ENCODE measurements at regions not wholly inside any gene's neighbourhood (a gene's known extent, or its start where the extent isn't known, plus 50 kb on each side); places are given as distances from the start of the nearest gene placed in this dataset.
"Not testable (repeated sequence)": the region's sequence is repeated elsewhere in the genome, so short reads cannot be mapped to it uniquely, and the experiment has no call there.

GRCh38 chr1:91120936-91121335, 99.1 kb upstream of the ZNF644 start:
- CTCF ChIA-PET: no interaction called here
- POLR2A ChIA-PET: no interaction called here

GRCh38 chr1:91120421-91120820, 98.6 kb upstream of the ZNF644 start:
- CTCF ChIA-PET: no interaction called here
- POLR2A ChIA-PET: no interaction called here

GRCh38 chr1:91104712-91105111, 82.9 kb upstream of the ZNF644 start:
- CTCF ChIA-PET: no interaction called here
- POLR2A ChIA-PET: no interaction called here

- CTCF ChIA-PET: no interaction called here
- POLR2A ChIA-PET: no interaction called here
These were observed 79.5 kb upstream of the ZNF644 start for GRCh38 chr1:91101328-91101727.

DNA sequence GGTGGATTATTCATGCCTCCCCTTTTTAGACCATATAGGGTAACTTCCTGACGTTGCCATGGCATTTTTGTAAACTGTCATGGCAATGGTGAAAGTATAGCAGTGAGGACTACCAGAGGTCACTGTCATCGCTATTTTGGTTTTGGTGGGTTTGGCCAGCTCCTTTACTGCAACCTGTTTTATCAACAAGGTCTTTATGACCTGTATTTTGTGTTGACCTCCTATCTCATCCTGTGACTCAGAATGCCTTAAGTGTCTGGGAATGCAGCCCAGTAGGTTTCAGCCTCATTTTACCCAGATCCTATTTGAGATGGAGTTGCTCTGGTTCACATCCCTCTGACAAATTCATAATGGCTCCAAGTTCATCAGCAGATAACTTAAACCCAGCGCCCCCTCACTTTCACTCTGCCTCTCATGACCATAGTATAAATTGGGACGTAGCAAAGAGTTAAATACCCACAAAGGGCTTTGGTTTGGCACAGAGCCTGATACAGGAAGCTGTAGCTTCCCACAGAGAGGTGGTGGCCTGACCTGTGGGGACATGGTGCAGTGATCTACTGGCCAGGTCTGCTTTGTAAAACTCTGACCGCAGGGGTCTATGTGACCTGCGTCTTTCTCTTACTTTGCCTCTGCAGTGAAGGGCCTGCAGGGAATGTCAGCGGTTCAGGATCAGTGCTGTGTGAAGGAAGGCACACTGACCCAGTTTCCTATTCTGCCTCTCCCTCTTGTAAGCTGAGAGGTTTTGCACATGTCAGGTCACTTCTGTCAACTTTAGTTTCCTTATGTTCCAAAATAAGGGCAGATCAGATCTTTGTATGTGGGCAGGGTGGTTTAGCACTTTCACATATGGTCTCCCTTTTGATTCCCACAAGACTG, 78.1 kb upstream of the ZNF644 start:
- CTCF ChIA-PET: no interaction called here
- POLR2A ChIA-PET: no interaction called here

GRCh38 chr1:91098299-91098906, 76.6 kb upstream of the ZNF644 start:
- CTCF ChIA-PET: no interaction called here
- POLR2A ChIA-PET: no interaction called here

GRCh38 chr1:91095321-91095720, 73.5 kb upstream of the ZNF644 start:
- CTCF ChIA-PET, POLR2A ChIA-PET: not testable (repeated sequence)

- ChIA-PET POLR2A (no interaction called here), CTCF (no interaction called here)
These were observed 70.7 kb upstream of the ZNF644 start for GRCh38 chr1:91092503-91092902.

GRCh38 chr1:91091812-91092211, 70.0 kb upstream of the ZNF644 start:
- CTCF ChIA-PET: no interaction called here
- POLR2A ChIA-PET: no interaction called here

DNA sequence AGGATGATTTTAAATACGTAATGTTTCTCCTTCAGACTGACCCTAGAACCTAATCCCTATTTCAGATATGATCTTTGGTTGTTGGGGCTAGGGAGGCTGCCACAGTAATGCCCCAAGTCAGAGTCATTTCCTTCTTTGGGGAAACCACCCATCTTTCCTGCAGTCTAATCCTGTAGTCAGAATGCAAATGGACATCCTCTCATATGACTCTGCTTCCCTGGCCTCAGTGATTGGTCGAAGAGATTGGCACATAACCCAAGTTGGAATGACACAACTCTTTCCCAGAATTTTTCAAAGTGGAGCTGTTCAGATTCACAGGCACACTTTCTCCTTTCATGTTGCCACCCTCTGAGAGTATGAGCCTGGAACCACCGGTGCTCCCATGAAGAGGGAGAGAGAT, 58.8 kb upstream of the ZNF644 start:
- CTCF ChIA-PET: interaction anchor here (0.6 kb wide), 1 partner anchor 425 kb away, joined by 3 read pairs; no protein-coding TSS in a partner anchor
- POLR2A ChIA-PET: no interaction called here

DNA sequence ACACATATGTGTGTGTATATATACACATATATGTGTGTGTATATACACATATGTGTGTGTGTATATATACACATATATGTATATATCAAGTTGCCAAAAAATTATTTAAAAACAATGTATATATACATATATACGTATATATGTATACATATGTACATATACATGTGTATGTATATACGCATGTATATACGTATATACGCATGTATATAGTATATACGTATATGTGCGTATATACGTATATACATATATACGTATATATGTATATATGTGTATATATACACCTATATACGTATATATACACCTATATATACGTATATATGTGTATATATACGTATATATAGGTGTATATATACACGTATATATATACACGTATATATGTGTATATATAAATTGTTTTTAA, 57.0 kb upstream of the ZNF644 start:
- POLR2A ChIA-PET: no interaction called here

GRCh38 chr1:91076834-91077233, 55.0 kb upstream of the ZNF644 start:
- POLR2A ChIA-PET: no interaction called here

More for the DNA sequence above, 57.0 kb upstream of the ZNF644 start:
- CTCF ChIA-PET: no interaction called here

GRCh38 chr1:91075233-91076135, 53.6 kb upstream of the ZNF644 start:
- CTCF ChIA-PET: no interaction called here

More at GRCh38 chr1:91076834-91077233, 55.0 kb upstream of the ZNF644 start:
- CTCF ChIA-PET: no interaction called here

DNA sequence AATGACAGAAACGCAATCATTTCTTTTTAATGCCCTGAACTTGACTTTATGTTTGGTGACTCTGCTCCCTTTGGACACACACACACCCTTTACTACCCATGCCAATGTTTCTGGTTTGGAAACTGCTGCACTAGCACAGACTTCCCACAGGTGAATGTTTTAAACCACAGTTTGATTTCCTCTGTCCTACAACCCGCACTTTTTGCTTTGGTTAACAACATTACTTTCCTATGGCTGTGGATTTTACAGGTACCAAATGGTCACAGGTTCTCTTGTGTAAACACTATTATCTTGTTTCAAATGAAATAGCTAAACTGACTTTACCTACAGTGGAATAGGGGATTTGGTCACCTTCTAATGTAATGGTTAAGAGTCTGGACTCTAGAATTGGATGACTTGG, 51.5 kb upstream of the ZNF644 start:
- ChIA-PET CTCF (no interaction called here), POLR2A (no interaction called here)

More at GRCh38 chr1:91075233-91076135, 53.6 kb upstream of the ZNF644 start:
- POLR2A ChIA-PET: no interaction called here

DNA sequence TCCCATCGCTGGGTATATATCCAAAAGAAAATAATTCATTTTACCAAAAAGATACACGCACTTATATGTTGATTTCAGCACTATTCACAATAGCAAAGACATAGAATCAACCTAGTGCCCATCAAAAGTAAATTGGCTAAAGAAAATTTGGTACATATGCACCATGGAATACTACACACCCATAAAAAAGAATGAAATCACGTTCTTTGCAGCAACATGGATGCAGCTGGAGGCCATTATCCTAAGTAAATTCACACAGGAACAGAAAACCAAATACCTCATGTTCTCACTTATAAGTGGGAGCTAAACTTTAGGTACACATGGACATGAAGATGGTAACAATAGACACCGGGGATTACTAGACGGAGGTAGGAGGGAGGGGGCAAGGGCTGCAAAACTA, 50.0 kb upstream of the ZNF644 start:
- ChIA-PET POLR2A (no interaction called here), CTCF (no interaction called here)
